HG03280 (cell line): ENCODE measurements at regions not wholly inside any gene's neighbourhood (a gene's known extent, or its start where the extent isn't known, plus 50 kb on each side); places are given as distances from the start of the nearest gene placed in this dataset.
"Not testable (repeated sequence)": the region's sequence is repeated elsewhere in the genome, so short reads cannot be mapped to it uniquely, and the experiment has no call there.

Experiments
- ATAC-seq: cut with Tn5 transposase; IDR thresholded peaks from one replicate; pipeline ENCODE4 v1.9.1; 2021; ENCODE audit warnings: mild to moderate bottlenecking, moderate library complexity; ENCODE audit not compliant: unreplicated experiment

DNA sequence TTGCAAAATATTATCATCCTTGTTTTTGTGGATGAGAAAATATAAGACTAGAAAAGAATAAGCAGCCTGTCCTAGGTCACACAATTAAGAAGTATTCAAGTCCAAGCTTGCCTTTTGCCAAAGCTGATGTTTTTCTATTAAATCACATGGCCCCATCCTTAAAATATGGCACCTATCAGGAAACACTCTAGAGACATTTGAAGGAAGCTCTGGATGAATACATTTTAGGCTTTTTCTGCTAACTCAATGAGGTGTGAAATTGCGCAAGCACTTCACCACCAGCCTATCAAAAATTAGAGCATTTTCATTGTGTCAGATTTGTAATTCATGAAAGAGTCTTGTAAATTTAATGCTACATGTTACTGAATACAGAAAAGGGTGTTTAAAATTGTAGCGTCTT lies 251.1 kb upstream of the MAD2L1 start:
- no peak for ATAC-seq

DNA sequence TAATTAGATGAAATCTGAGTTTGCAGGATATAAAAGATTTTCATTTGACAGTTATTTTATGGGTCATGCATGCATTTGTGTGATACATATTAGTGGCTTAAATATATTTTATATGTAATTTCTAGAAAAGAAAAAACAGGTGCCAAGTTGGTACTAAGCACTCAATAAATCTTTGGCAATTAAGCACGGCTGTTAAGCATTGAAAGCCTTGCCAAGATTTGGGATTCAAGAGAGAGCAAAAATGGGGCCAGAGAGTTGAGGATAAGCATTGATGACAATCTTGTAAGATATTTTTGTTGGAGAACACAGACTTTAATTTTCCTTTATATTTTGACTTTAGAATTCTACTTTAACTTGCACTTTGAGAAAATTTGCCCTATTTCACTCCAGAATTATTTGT lies 249.8 kb upstream of the MAD2L1 start:
- no peak for ATAC-seq

DNA sequence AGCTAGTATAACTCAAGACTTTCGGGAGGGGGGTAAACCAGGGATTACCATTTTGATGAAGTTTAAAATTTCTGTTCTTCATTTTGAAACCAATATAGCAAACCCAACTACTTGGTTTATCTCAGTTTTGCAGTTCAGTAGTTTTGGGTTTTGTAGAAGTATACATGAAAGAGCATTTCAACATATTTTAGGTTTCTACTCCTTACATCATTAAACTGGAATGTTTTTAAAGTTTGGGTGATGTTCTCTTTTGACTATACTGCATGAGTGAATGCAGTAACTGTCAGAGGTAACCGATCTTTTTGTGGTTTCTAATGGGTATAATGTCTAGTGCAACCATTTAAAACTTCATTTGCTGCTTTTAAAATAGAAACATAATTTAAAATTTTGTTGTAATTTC lies 248.3 kb upstream of the MAD2L1 start:
- ATAC-seq, result no peak

DNA sequence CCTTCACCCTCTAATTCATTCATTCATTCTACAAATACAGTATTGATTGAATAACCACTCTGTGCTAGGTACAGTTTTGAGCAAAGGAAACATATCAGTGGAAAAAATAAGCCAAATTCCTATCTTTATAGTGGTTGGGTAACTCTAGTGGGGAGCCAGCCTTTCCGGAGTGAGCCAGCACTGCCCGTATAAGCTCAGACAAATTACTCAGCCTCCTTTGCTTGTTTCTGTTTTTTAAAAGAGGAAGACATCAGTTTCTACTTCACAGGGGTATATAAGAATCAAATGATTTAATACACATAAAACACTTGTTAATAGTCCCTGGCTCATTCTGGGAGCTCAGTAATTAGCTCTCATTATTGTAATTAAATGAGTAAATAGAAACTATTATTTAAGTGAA lies 238.2 kb upstream of the MAD2L1 start:
- ATAC-seq, result no peak

DNA sequence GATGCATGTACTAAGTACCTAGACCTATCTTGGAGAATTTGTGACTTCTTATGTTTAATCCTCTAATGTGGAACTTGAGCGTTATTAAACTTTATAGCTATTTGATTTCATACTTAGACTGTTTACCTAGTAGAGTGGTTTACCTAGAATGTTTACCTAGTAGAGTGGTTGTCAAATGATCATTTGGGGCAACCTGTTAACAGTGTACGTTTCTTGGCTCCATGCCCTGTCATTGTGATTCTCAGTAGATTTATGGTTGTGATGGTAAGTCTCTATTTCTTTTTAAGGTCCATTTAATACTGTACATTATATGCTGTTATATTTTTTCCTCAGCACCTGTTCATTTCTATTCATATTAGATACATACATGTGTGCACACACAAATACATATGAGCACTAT lies 233.0 kb upstream of the MAD2L1 start:
- ATAC-seq, result no peak

DNA sequence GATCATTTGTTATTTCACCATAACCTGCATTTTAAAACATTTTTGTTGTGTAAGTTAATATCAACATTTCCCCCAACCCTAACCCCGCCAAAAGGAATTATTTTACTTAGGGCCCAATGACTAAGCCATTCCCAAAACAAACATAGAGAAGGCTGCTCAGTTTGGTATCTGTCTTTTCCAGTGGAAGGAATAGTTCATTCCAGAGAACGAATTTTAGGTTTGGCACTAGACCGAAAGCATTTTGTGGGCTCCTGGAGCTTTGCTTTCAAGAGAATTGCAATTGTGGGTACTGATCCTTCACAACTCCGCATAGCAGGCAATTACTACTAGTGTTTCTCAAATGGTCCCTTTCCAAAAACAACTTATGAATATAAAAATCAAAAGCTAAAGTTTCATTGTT lies 226.7 kb upstream of the MAD2L1 start:
- ATAC-seq, result no peak

DNA sequence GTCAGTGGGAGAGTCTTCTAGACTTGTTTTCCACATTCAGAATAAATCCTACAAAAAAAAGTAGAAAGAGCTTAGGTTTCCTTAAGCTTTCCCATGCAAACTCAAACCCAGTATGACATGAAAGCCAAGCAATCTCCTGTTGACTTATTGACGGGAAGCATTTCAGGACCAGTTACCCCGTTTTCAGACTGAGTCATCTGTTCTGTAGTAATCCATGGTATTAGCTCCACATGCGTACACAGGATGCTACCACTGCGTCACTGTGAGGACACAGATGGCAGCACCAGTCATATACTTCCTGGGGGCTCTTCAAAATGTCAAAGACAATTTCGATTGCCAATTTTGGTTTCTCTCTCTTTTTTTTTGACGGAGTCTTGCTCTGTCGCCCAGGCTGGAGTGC lies 224.9 kb upstream of the MAD2L1 start:
- no peak for ATAC-seq

DNA sequence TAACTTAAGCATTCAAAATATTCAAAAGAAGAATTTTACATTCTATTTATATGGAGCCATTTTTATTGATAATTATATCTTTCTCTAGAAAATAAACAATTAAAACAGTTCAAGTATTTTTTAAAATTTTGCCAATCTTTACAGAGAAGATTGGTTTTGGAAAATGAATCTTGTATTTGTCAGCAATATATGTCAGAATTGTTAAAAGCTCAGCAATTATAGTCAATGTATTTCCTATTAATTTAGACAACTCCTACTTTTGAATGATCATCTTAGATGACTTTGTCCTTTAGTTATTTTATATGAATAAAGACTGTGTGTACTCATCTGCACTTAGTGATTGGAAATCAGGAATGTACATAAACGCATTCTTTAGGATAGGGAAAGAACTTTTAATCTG lies 223.9 kb upstream of the MAD2L1 start:
- no peak for ATAC-seq

DNA sequence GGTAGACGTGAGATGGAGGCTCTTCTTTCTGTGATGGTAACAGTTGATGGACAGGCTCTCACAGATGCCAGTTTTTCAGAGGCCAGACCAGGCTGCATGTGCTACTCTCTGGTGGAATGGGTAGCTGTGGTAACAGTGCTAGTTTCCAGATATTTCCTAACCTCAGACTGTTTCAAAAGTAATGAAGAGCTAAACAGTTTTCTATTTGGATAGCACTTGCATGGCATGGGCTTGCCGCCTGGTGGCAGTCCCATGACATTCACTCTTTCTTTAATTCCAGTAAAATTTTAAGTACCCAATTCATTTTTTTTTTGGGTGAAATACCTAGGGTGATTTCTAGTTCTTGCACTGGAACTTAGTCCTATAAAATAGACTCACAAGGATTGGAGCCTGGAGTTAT lies 220.2 kb upstream of the MAD2L1 start:
- no peak for ATAC-seq

DNA sequence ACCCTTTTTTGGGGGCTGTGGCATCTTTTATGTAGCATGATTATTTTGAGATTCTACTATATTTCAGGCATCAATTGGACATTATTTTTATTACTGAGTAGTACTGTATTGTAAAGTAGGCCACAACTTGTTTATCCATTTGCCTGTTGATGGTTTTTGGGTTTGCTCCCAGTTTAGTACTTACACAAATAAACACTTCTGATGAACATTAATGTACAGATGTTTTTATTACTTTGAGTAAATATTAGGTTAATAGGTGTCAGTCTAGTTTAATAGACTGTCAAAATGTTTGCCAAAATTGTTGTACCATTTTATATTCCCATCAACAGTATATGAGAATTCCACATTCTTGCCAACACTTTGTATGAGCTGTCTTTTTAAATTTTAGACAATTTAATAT lies 214.9 kb upstream of the MAD2L1 start:
- no peak for ATAC-seq

DNA sequence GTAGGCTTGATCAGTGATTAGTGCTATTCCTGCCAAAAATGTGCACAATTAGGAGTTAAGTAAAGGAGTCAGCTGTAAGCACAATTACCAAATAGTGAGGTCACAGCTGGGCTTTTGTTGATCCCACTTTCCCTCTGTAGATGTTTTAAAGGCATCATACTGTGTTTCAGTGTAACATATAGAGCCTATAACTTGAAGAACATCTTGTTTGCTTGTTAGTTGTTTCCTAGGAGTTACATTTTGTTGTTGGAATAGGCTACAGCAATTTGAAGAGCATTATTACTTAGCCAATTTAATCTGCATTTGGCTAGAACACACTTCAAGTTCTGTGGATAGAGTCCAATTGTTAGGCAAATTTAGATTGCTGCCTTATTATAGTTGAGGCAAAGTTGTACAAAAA lies 210.7 kb upstream of the MAD2L1 start:
- no peak for ATAC-seq

DNA sequence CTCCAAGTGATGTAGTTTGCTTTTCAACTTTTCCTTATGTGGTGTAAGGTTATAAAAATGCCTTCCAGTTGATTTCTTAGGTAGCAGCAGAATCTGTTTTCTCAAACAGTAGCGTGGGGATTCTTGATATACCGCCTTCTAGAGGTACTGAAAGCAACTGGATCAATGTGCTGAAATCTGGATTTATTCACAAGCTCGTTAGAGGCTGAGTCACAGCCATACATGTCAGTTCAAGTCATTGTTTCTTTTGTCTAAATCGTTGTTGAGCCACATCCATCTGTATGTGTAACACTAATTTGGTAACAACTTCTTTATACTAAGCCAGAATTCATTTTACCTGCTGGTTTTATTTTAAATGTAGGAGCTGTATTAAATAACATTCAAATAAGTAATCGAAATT lies 200.0 kb upstream of the MAD2L1 start:
- ATAC-seq, result no peak

DNA sequence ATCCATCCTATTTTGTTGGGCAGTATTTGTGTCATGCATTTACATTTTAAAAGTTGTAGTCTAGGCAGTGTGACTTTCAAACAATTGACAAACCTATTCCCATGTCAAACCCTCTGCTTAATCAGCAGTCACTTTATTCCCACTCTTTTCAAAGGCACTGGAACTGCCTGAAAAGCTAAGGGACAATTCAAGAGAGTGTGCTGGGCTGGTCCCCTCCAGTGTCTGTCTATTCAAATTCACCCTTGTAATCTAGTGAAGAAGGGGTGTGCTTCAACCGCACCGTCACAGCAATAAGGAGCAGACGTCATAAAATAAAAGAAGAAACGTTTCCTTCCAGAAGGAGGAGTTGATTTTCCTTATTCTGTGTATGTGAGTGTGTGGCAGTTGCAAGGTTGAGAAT lies 197.0 kb upstream of the MAD2L1 start:
- ATAC-seq, result no peak

DNA sequence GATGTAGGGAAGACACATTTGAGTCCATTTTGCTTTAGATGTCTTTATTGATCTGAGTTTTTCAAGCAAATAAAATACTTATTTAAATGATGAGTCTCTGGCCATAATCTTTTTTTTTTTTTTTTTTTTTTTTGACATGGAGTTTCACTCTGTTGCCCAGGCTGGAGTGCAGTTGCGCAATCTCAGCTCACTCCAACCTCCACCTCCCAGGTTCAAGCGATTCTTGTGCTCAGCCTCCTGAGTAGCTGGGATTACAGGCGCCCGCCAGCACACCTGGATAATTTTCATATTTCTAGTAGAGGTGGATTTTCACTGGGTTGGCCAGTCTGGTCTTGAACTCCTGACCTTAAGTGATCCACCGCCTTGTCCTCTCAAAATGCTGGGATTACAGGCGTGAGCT lies 194.5 kb upstream of the MAD2L1 start:
- no peak for ATAC-seq

DNA sequence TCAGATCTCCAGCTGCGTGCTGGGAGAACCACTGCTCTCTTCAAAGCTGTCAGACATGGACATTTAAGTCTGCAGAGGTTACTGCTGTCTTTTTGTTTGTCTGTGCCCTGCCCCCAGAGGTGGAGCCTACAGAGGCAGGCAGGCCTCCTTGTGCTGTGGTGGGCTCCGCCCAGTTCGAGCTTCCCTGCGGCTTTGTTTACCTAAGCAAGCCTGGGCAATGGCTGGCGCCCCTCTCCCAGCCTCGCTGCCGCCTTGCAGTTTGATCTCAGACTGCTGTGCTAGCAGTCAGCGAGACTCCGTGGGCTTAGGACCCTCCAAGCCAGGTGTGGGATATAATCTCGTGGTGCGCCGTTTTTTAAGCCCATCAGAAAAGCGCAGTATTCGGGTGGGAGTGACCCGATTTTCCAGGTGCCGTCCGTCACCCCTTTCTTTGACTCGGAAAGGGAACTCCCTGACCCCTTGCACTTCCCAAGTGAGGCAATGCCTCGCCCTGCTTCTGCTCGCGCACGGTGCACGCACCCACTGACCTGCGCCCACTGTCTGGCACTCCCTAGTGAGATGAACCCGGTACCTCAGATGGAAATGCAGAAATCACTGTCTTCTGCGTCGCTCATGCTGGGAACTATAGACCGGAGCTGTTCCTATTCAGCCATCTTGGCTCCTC lies 189.6 kb upstream of the MAD2L1 start:
- not testable (repeated sequence) for ATAC-seq

DNA sequence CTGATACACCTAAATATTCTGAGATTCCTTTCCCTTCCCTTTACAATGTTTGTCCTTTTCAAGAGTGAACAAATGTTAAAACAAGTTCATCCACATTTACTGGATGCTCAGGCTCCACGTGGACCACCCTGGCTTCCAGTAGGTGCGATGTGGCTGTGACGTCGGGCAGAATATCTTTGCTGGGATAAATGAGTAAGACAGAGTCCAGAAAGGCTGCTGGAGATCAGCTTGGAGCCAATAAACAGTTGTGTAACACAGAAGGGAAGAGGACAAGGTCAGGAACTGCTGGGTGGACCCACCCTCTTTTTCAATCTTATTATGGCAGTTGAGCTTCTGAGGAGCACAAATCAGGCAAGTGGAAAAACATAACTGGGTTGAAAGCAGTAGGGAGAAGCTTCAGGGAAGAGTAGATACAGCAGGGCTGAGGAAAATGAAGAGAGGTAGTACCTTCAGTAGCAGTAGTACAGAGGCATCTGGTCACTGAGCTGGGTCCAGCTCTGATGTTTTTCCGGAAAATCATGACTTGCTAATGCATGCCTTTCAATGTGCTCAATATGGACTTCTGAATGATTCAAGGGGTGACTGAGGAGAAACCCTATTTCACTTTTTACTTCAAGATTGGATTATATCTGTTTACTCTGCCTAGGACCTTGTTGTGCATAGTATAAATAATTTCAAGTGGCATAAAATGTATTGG lies 171.8 kb upstream of the MAD2L1 start:
- no peak for ATAC-seq

DNA sequence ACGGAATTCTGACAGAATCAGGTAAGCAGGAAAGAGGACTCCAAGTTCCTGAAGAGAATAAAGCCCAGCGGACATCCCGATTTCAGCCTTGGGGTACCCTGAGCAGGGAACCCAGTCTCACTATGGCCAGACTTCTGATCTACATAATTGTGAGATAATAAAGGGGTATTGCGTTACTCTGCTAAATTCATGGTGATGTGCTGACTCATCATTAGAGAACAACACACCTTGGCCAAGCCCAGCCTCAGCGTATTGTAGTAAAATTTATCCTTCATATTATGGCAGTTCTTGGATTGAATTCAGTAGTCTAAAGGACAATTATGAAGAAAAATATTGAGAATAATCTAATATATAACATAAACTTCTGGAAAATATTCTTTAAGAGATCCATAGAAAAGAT lies 170.2 kb upstream of the MAD2L1 start:
- no peak for ATAC-seq

DNA sequence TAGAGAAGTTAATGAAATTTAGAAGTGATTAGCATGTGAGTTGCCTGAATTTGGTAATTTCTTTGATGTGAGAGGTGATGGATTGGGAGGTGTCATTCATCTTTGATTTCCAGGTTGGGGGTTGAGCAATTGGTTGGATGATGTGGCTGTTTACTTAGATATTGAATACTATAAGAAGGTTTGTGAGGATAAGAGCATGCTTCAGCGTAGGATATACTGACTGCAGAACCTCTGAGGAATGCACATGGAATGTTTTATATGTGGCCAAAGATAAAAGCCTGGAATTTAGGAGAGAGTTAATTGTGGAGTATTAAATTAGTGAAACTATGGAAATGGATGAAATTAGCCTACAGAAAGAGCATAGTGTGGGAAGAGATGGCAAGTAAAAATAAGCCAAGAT lies 165.4 kb upstream of the MAD2L1 start:
- ATAC-seq, result no peak

DNA sequence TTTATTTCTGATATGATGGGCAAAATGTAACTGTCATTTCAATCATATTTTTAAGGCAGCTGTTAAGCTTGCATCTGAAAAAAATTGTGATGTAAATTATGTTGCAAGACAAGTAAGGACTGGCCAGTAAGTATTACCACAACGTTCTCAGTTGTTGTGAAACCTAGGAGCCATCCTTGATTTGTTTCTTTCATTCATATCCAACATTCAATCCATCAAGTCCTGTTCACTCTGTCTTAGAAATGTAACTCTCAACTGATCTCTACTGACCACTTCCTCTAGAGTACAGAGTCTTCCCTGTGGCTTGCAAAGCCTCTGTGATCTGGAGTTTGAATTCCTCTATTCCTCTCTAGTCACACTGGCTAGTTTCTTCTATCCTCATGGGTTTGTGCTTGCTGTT lies 161.4 kb upstream of the MAD2L1 start:
- no peak for ATAC-seq

DNA sequence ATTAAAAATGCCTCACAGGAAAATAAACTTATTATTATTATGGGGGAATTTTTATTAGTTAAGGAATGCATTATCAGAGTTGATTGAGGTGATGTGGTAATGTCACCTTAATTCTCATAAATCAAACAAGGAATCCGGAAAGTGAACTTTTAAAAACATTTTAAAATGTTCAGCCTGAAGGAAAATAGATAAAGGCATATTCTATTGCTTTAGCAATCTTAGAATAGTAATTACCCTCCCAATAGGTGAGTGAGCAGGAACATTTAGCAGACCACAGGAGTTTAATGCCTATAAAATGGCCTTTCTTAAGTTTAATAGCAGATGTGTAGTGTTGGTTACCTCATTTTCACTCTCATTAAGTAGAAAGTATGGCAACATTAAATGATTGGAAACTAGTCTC lies 160.9 kb upstream of the MAD2L1 start:
- no peak for ATAC-seq

DNA sequence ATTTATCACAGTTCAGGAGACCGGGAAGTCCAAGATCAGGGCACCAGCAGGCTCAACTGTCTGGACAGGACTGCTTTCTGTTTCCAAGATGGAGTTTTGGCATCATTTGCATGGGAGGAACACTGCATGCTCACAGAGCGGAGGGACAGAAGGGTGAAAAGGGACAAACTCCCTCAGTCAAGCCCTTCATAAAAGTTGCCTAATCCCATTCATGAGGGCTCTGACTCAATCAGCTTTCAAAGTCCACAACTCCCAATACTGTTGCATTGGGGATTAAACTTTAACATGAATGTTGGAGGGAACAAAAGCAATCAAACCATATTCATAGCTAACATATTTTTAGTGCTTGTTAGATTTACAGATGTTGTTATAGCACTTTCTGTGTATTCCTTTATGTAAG lies 158.9 kb upstream of the MAD2L1 start:
- ATAC-seq, result no peak

DNA sequence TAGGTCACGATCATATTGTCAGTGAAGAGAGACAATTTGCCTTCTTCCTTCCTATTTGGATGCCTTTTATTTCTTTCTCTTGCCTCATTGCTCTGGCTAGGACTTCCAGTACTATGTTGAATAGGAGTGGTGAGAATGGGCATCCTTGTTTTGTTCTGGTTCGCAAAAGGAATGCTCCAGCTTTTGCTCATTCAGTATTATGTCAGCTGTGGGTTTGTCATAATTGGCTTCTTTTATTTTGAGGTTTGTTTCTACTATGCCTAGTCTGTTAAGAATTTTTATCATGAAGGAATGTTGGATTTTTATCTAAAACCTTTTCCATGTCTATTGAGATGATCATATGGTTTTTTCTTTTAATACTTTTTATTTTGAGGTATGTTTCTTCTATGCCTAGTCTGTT lies 152.3 kb upstream of the MAD2L1 start:
- no peak for ATAC-seq

DNA sequence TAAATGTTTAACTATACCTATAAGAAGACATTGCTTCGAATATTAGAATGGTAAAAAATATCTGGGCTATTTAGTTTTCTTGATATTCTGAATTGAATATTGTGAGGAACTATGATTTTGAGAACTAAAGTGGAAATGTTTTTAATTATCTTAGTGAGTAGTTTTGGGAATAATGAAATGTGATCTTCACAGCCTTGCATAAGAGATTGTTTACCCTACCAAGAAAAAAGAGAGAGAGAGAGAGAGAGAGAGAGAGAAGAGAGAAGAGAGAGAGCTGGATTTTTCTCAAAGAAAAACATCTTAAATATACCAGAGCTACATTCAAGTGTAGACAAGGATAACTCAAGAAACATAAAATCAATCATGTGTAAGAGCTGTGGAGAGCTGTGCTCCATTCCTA lies 148.7 kb upstream of the MAD2L1 start:
- no peak for ATAC-seq
